ENCODE measurements at regions not wholly inside any gene's neighbourhood (a gene's known extent, or its start where the extent isn't known, plus 50 kb on each side); places are given as distances from the start of the nearest gene placed in this dataset.

GRCh38 chr13:73698859-73699258, 435.3 kb downstream of the KLF12 start:
- no peak for TF ChIP-seq CTCF (IDR thresholded peaks at IDR 0.05; ENCODE audit: insufficient read depth, low read depth, low read length)
- CTCF ChIA-PET, result no interaction called here
- POLR2A ChIA-PET, result no interaction called here

GRCh38 chr13:73697166-73697565, 437.0 kb downstream of the KLF12 start:
- Histone ChIP-seq H3K27me3 (ENCODE audit: control insufficient read depth, insufficient read depth, low read length) (no peaks in the 10 kb centered on the region), H3K36me3 (ENCODE audit: control insufficient read depth, insufficient read depth, low read length) (peaks cover 2% of the 10 kb centered on the region), H3K4me3 (ENCODE audit: low read depth, low read length) (no peak overlapping the region)
- TF ChIP-seq CTCF (IDR thresholded peaks at IDR 0.05; ENCODE audit: insufficient read depth, low read depth, low read length), result no peak
- CTCF ChIA-PET, result interaction anchor here (0.6 to 0.7 kb wide), 2 partner anchors 9 to 11 kb away, joined by 3 to 4 read pairs; no protein-coding TSS in a partner anchor
- DNase-seq (ENCODE audit: low read depth), result no peak
- POLR2A ChIA-PET, result interaction anchor here (0.6 kb wide), 1 partner anchor 1692 kb away, joined by 3 read pairs; no protein-coding TSS in a partner anchor

More at GRCh38 chr13:73698859-73699258, 435.3 kb downstream of the KLF12 start:
- H3K27me3 ChIP-seq (ENCODE audit: control insufficient read depth, insufficient read depth, low read length), result no peaks in the 10 kb centered on the region
- no peak overlapping the region for H3K4me3 ChIP-seq (ENCODE audit: low read depth, low read length)
- H3K36me3 ChIP-seq (ENCODE audit: control insufficient read depth, insufficient read depth, low read length), result peaks cover 2% of the 10 kb centered on the region
- no peak for DNase-seq (ENCODE audit: low read depth)

GRCh38 chr13:73696713-73697112, 437.5 kb downstream of the KLF12 start:
- CTCF ChIA-PET, result interaction anchor here (1.2 kb wide), 1 partner anchor 925 kb away, joined by 3 read pairs; no protein-coding TSS in a partner anchor
- H3K36me3 ChIP-seq (ENCODE audit: control insufficient read depth, insufficient read depth, low read length), result peaks cover 2% of the 10 kb centered on the region
- no peak for DNase-seq (ENCODE audit: low read depth)
- no peak for TF ChIP-seq CTCF (IDR thresholded peaks at IDR 0.05; ENCODE audit: insufficient read depth, low read depth, low read length)
- H3K27me3 ChIP-seq (ENCODE audit: control insufficient read depth, insufficient read depth, low read length), result no peaks in the 10 kb centered on the region
- H3K4me3 ChIP-seq (ENCODE audit: low read depth, low read length), result no peak overlapping the region
- POLR2A ChIA-PET, result interaction anchor here (0.6 kb wide), 1 partner anchor 1692 kb away, joined by 3 read pairs; no protein-coding TSS in a partner anchor

GRCh38 chr13:73696271-73696670, 437.9 kb downstream of the KLF12 start:
- CTCF ChIA-PET, result interaction anchor here (0.7 to 1.2 kb wide), 2 partner anchors 14 to 925 kb away, joined by 3 read pairs; no protein-coding TSS in a partner anchor

GRCh38 chr13:73695325-73695724, 438.9 kb downstream of the KLF12 start:
- Histone ChIP-seq H3K36me3 (ENCODE audit: control insufficient read depth, insufficient read depth, low read length) (peaks cover 2% of the 10 kb centered on the region), H3K27me3 (ENCODE audit: control insufficient read depth, insufficient read depth, low read length) (no peaks in the 10 kb centered on the region), H3K4me3 (ENCODE audit: low read depth, low read length) (no peak overlapping the region)
- TF ChIP-seq CTCF (IDR thresholded peaks at IDR 0.05; ENCODE audit: insufficient read depth, low read depth, low read length), result no peak
- ChIA-PET POLR2A (no interaction called here), CTCF (interaction anchor here (1.2 kb wide), 1 partner anchor 924 kb away, joined by 3 read pairs; no protein-coding TSS in a partner anchor)
- DNase-seq (ENCODE audit: low read depth), result no peak

More at GRCh38 chr13:73696271-73696670, 437.9 kb downstream of the KLF12 start:
- POLR2A ChIA-PET, result interaction anchor here (0.6 kb wide), 1 partner anchor 1693 kb away, joined by 3 read pairs; no protein-coding TSS in a partner anchor
- no peak for TF ChIP-seq CTCF (IDR thresholded peaks at IDR 0.05; ENCODE audit: insufficient read depth, low read depth, low read length)
- Histone ChIP-seq H3K27me3 (ENCODE audit: control insufficient read depth, insufficient read depth, low read length) (no peaks in the 10 kb centered on the region), H3K36me3 (ENCODE audit: control insufficient read depth, insufficient read depth, low read length) (peaks cover 2% of the 10 kb centered on the region), H3K4me3 (ENCODE audit: low read depth, low read length) (no peak overlapping the region)
- no peak for DNase-seq (ENCODE audit: low read depth)
